NCI-H1092 (cell line): ENCODE measurements at regions not wholly inside any gene's neighbourhood (a gene's known extent, or its start where the extent isn't known, plus 50 kb on each side); places are given as distances from the start of the nearest gene placed in this dataset.

Source experiments
- DNase-seq: peaks from one replicate; lab custom pipeline; 2025; lab: John Stamatoyannopoulos, UW

DNA sequence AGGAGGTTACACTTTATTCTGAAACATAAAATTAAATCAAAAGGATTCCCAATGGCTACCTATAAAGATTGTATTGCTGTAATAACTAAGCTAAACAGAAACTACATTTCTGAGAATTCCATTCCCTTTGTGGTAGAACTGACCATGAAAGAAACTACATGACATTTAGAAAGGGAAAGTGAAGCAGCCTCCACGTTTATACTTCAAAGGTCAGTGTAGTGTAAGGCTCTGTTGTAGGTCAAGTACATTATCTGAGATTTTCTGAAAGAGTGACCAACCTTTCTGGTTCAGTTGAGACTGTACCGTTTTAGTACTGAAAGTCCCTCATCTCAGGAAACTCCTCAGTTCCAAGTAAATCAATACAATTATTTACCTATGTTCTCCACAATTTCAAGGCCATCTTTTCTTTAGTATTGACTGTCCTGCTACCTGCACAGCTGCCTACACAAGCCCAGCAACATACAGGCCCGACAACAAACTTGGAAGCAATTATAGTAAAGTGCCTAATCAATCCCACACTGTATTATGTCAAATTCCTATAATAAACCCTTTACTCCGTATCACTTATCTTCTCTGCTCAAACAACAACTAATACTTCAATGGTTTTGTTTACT lies 343.0 kb downstream of the PLOD2 start:
- DNase-seq = no peak

DNA sequence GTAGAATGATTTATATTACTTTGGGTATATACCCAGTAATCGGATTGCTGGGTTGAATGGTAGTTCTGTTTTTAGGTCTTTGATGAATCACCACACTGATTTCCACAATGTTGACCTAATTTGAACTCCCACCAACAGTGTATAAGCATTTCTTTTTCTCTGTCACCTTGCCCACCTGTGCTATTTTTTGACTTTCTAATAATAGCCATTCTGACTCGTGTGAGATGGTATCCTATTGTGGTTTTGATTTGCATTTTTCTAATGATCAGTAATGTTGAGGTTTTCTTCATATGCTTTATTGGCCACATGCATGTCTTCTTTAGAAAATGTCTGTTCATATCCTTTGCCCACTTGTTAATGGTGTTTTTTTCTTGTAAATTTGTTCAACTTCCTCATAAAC lies 340.8 kb downstream of the PLOD2 start:
- DNase-seq = no peak

DNA sequence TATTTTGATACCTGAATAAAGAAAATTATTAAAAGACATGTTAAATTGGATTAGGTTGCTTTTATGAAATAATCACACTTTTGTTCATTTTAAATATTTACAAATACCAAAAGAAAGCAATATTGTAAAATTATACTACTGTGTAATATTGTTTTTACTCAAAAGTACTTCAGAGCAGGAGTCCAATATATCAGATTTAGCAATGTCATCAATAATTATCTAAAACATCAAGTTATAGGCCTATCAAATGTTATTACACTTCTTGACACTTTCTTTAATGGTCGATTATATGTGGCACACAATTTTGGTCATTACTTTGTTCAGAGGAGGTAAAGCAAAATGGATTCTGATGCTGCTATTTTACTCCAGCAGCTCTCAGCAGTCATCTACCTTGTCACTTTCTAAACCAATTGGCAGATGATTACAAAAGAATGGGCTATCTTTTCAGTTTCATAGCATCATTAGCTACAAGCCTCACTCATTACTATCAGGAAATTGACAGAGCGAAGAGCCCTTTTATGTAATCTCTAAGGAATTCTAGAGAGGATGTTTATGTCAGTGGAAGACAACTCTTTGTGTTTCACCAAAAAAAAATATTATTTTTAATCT lies 318.6 kb downstream of the PLOD2 start:
- DNase-seq = no peak

DNA sequence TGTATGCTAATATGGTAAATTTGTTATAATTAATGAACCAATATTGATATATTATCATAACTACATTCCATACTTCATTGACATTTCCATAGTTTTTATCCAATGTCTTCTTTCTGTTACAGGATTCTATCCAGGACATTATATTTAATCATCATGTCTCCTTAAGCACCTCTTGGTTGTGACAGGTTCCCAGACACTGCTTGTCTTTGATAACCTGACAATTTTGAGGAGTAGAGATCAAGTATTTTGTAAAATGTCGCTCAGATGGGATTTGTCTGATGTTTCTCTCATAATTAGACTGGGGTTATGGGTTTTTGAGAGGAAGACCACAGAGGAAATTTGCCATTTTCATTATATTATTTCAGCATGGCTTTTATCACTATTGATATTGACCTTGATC lies 317.4 kb downstream of the PLOD2 start:
- DNase-seq = no peak

DNA sequence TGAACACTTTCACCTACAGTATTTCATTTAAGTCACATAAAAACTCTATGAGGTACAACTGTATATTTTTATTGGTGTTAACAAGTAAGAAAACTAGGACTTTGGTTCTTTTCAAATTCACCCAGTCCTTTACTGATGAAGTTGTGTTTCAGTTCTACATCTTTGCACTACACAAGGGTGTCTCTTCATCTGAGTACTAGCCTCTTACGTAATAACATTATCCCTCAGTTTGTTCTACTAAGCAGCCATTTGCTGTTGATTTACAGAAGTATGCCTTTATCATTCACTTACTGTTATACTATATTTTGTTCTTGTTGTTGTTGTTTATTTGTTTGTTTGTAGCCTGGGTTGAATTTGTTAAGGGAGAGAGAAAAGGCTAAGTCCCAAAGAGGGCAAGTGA lies 311.9 kb downstream of the PLOD2 start:
- no peak for DNase-seq

DNA sequence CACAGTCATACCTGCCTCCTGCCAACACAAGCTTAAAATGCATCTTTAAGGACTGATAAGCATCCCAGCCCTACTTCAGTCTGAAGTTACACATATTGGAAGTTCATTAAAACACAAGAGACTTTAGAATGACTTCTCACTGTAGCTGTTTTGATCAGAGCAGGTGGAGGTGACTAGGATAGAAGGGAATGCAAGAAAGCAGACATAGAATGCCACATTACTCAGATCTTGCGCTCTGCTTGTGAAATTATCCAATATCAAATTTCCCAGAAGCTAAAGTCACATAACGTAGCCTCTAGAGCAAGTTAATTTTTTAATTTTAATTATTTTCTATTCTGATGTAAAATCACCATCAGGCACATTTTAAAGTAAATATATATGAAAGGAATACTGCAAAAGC lies 306.5 kb downstream of the PLOD2 start:
- no peak for DNase-seq

DNA sequence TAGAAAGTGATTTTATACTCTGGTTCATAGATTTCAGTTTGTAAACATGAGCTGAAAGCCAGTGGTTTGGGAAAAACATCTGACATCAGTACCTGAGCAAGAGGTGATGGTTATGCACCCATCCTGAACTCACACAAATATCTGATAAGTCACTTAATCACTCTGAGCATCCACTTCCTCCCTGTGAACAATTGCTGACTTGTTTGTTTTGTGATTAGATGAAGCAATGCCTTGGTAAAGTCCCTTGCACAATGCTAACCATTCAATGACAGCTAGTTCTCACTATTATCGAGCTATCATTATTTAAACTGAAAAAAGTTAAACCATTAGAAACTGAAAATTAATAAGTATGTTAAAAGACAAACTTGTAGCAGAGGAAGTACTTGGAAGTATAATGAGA lies 303.0 kb downstream of the PLOD2 start:
- DNase-seq = no peak

DNA sequence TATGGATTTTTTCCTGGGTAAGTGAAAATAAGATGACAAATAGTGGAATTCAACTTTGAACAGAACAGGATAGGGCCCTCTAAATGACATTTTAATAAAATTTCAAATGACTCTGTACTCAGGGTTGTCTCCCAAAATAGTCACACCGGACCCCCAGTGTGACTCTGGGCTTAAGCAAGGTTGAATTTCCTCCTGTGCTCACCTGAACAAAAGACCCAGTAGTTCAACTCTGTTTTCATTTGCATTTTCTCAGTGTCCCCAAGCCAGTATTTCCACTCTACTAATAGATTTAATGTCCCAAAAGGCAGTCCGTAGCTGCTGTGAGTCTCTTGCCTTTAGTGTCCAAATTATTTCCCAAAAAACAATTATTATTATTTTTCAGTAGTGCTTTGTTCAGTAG lies 296.6 kb downstream of the PLOD2 start:
- no peak for DNase-seq

DNA sequence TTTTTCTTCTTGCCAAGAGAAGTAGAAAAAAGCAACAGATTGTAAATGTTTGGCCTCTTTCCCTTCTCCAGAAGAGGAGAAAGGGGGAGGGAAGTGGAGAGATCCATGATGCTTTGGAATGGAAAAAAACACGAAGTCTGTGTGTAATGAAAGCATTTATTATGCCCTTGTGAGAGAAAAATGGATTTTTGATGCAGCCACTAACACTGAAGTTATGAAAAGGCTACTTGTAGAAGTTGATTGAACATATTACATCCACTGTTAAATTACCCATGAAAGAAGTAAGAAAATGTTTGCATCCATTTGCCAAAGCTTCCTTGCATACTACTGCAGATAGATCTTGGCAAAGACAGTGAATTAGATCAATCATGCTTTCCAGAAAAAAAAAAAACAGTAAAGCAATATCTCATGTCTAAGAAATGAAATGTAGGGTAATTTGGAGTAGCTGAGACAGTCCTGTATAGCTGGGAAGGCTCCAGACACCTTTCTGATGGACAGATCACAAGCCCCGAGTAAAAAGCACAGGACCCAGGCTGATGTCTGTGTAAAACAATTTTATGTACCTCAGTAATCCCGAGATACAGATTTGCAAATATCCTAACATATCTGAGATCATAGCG lies 295.5 kb downstream of the PLOD2 start:
- DNase-seq = no peak

DNA sequence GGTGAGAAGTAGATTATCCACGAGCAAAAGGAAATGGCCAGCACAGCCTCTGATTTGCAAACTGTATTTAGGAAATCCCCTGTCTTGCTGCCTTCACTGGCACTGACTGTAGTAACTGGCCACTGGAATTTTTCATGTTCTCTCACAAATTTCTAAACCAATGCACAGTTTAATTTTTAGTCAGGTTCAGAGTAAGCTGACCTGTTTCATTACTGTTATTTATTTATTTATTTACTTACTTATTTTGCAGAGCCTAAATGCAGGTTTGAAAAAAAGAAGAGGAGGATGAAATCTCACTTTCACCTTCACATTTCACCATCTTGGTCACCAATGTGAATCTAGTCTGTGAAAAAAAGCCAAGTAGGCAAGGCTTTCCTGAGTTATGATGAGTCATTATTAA lies 291.0 kb downstream of the PLOD2 start:
- no peak for DNase-seq

DNA sequence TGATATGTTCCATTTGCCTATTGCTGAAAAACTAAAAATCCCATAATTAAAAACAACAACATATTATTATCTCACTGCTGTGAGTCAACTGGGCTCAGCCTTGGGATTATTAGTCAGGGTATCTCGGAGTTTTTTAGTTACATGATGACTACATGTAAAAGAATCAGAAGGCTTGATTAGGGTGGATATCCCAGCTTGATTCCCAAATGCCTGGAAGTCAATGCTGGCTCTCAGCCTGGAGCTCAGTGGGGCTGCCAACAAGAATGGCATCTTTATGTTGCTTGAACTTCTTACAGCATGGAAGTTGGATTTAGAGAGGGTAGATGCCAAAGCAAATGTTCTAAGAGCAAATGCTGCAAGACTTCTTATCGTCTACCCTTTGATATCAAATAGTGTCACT lies 278.5 kb downstream of the PLOD2 start:
- DNase-seq = no peak

DNA sequence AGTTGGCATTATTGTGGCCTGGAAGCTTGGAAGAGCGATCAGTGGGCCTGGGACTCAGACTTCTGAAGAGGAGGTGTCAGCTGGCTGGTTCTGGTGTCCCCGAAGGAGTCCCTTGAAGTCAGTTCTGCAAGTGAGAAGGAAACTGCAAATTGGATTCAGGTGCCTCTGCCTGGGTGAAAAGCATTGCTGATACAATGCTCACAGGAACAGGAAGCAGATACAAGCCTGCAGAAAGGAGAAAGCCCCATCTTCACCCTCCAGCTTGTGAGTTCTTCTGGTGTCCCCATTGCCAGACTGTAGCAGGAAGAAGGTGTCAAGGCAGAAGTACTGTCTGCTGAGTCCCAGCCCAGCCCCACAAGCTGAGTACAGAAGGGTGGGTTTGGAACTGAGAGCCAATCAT lies 271.3 kb downstream of the PLOD2 start:
- DNase-seq = no peak

DNA sequence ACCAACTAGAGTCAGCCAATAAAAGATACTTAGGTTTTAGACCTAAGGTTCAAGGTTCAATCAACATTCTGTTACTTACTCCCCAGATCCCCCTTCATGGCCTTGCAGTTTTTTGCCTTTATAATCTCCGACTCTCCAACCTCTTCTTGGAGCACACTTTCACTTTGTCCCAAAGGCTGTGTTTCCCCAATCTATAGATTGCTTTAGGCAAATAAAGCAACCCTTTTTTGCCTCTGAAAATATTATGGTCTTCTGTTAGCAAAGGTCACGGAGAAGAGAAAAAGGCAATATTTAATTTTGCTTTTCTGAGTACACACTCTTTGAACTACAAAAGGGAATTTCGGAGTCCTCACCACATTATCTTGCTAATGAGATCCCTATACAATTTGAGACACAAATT lies 268.1 kb downstream of the PLOD2 start:
- DNase-seq = no peak

DNA sequence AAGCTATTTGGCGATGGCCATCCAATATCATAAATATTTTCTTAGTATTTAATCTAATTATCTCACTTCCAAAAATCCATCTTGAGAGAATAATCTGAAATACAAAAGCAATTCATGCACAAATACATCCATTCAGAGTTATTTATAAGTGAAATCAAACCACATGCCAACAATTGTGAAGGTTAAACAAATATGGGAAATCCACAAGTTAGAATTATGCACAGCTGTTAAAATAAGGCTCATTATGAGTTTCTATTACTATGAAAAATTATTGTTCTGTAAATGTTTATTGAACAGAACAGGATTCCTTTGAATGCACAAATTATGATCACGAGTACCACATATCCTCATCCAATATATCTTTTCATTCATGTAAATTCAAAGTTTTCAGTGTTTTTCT lies 267.7 kb downstream of the PLOD2 start:
- no peak for DNase-seq

DNA sequence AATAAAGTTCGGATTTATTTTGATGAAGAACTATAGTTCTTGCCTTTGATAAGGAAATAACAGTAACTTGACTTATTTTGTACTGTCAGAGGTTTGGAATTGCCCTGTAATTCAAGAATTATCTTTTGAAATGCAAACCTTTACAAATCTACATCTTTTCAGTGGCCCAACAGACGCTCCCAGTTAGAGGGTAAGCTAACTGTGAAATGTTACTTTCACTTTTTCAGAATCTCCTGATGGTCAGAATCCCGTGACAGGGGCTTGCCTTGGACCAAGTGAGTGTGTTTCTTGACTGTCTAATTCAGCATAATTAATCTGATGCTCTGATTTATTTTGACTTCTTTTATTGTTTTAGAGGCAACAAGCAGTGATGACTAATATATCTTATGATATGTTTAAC lies 262.5 kb downstream of the PLOD2 start:
- no peak for DNase-seq

DNA sequence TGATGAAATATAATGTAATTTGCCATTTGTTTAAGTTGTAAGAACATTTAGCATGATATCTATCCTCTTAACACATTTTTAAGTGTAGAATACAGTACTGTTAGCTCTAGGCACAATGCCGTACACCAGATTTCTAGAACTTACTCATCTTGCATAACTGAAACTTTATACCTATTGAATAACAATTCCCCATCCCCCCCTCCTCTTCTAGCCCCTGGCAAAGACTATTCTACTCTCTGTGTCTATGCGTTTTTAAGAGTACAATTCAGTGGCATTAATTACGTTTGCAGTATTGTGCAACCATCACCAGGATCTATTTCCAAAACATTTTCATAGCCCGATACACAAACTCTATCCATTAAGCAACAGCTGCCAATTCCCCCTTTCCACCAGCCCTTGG lies 261.7 kb downstream of the PLOD2 start:
- DNase-seq = no peak

DNA sequence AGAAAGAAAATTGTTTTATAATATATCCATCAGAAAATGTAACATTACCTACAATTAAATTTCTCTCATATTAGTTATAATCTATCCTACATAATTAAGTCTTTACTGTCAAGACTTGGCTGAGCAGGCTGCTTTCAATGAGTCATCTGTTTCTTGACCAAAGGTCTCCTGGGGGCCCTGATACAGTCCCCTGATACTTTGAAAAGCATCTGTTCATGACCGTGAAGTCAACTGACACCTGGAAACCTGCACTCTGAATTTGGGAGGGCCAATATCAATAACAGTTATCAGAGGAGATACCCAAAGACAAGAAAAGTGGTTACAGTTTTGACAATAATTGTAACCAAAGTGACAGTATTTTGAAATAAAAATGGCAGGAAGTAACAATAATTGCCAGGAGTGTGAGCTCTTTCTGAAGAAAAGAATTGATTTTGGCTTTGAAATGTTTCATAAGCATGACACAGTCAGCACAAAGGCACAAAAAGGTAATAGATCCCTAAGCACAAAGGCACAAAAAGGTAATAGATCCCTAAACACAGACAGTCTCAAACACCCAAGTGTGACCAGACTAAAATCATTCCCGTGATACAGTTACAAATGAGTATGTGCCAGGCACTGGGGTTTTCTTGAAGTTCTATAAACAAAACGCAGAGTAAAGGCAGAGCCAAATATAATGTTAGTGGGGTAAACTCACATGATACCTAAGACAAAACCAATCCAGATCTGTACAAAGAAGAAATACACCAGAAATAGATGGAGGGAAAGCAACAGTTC lies 260.7 kb downstream of the PLOD2 start:
- no peak for DNase-seq

DNA sequence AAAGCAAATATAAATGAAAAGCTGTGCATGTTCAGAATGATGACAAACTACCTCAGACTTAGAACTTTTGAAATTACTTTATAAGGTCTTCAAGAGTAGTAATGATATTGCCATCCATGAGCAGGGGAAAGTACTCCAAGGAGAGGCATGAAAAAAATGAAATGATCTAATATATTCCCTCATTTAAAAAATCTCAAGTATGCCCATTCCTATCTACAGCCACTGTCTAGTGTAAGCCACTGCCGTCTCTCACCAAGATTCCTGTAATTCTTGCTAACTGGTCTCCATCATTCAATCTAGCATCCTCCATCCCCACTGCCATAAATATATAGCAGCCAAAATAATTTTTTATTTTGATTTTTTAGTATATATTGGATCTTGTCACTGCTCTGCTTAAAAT lies 258.8 kb downstream of the PLOD2 start:
- no peak for DNase-seq

DNA sequence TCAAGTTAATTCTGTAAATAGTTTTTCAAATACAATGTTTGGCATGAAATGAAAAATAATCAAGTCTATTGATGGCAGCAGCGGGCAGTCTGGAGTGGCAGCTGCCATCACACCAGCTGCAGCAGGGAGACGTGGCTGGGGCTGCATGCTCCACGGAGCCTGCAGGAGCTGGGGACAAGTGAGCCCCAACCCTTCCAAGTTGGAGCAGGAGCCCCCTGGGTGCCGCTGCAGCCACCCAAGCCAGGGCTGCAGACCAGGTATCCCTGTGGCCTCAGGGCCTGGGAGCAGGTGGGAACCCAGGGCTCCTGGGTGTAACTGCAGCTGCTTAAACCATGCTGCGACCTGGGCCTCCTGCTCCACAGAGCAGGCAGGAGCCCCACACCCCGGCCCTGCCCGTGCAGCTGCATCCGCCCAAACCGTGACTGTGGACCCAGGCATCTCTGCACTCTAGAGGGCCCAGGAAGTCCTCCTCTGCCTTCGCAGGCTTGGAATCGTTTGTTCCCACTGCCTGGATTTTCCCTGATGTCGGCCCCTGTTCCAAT lies 257.4 kb downstream of the PLOD2 start:
- no peak for DNase-seq

DNA sequence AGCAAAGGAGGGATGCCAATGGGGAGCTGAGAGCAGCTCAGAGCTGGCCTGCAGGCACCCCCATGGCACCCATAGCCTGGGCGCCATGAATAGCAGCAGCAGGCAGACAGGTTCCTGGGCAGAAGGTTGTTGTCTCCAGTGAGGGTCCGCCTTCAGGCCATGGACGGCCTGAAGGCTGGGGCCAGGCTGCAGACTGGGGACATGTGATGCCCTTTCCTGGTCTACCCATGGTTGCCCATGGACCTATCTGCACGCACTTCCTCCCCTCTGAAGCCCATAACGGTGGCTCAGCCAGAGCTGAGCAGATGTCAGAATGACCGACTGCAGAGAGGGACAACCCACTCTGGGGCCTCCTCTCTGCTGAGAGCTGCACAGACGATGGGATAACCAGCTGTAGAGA lies 256.8 kb downstream of the PLOD2 start:
- no peak for DNase-seq

DNA sequence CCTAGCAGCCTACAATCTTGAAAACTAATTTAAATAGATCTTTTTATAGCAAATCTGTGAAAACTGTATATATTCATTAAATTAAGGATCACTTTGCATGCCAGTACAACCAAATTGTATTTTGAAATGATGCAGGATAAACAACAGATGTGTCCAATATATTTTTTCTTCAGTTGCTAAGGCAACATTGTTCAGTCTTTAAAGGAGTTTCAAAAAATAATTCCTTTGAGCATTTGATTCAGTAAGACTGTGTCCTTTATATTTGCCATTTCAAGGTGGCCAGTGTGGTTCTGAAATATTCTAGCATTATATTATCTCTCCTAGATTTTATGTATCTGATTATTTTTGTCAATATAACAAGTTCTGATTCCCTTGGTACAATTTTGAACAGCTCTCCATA lies 254.7 kb downstream of the PLOD2 start:
- no peak for DNase-seq

DNA sequence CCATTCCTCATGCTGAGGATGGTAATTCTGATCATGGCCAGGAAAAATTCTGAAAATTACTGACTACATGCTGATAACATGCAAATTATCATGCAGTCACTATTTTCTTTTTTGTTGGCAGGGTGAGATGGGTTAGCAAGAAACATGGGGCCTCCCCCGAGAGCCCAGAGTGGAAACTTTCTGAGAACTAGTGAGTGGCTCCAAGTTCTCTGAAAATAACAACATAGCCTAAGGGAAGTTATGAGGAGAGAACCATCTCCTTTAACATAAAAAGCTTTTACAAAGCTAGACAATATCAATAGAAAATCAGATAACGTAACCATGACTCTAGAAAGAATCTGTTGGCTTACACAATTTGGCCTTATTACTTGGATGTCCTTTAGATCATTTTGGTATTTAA lies 254.2 kb downstream of the PLOD2 start:
- DNase-seq = no peak

DNA sequence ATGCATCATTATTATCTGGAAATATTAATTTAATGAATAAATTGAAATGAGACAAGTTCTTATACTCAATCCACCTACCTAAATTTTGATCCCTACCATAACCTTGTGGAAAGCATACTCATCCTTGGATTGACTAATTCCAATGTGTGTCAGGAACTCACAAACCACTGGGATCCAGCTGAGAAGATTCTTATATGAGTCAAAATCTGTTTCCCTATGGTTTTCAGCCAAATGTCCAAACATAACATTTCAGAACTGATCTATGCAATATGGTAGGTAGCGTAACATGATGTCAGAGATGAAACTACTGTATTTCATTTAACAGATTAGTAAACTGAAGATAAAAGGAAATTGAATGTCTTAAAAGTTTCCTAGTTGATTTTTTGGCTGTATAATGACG lies 250.0 kb downstream of the PLOD2 start:
- DNase-seq = no peak
